HepG2 (cell line): ENCODE measurements at regions not wholly inside any gene's neighbourhood (a gene's known extent, or its start where the extent isn't known, plus 50 kb on each side); places are given as distances from the start of the nearest gene placed in this dataset.

ENCODE experiments used
- ATAC-seq: fragments of 200-7000 bp; cut with Tn5 transposase; 3 replicates; pipeline ENCODE4 v1.9.1; 2020; ENCODE audit warnings: mild to moderate bottlenecking, moderate library complexity
- BruUV-seq: library from RNA; stranded (reverse); fragments of 400-500 nt; replicated peaks from 2 replicates; lab custom pipeline; 2021; lab: Mats Ljungman, UMichigan
- CTCF ChIA-PET: fragments of 300-600 bp; formaldehyde crosslinking; extraction: SDS; loops from one replicate; lab custom pipeline; 2021; ENCODE audit warnings: low total read pairs, inconsistent platforms, low intra/inter-chr PET ratio; lab: Yijun Ruan, JAX
- POLR2A ChIA-PET: fragments of 350-600 bp; sonication (Branson Sonifier 250); formaldehyde crosslinking; loops from one replicate; lab custom pipeline; 2020; ENCODE audit warnings: antibody characterized with exemption, inconsistent platforms; lab: Yijun Ruan, JAX
- DNase-seq: peaks from one replicate; pipeline ENCODE4 v3.0.0-alpha.2; 2015; ENCODE audit warnings: low spot score
- FAIRE-seq: peaks from 3 replicates; lab custom pipeline; 2011; peaks lifted over from hg19 to GRCh38; lab: Jason Lieb, UNC
- H2AFZ ChIP-seq: one replicate; pipeline ENCODE4 v1.6.1; 2011; ENCODE audit warnings: low read length, inconsistent platforms
- H3K27ac ChIP-seq: fragments of 300-600 bp; 3 replicates; pipeline ENCODE4 v1.8.0; 2011; ENCODE audit warnings: mixed run types, mild to moderate bottlenecking, mixed read lengths, low read length, inconsistent platforms; ENCODE audit not compliant: insufficient read depth; ENCODE audit errors: extremely low read length
- H3K27me3 ChIP-seq, 2 experiments: fragments of 200-600 bp in 1 of 2; 2 replicates in 1 of 2; 3 replicates in 1 of 2; pipeline versions ENCODE4 v1.6.0 to v1.8.0; 2011; ENCODE audit warnings: low read length in 2 of 2, mild to moderate bottlenecking in 2 of 2, moderate library complexity in 2 of 2, inconsistent platforms in 1 of 2; ENCODE audit not compliant: insufficient read depth in 2 of 2, control insufficient read depth in 1 of 2
- H3K36me3 ChIP-seq, 2 experiments: fragments of 200-600 bp in 1 of 2; replicated peaks in 1 of 2; 2 replicates in 1 of 2; 3 replicates in 1 of 2; pipeline versions ENCODE4 v1.5.1 to v1.8.0; 2011; ENCODE audit warnings: low read length in 2 of 2, inconsistent platforms in 1 of 2; ENCODE audit not compliant: insufficient read depth in 2 of 2, control insufficient read depth in 1 of 2
- H3K4me1 ChIP-seq: 2 replicates; pipeline ENCODE4 v1.5.1; 2012; ENCODE audit warnings: low read length, inconsistent platforms; ENCODE audit not compliant: insufficient read depth
- H3K4me2 ChIP-seq: 2 replicates; pipeline ENCODE4 v1.6.0; 2011; ENCODE audit warnings: low read depth, low read length, inconsistent platforms
- H3K4me3 ChIP-seq, 3 experiments: fragments of 200-600 bp in 1 of 3; sonication (generic), shearing (Covaris generic) in 1 of 3; replicated peaks in 1 of 3; 2 replicates each; pipeline ENCODE4 v1.5.1; 2011 to 2016; ENCODE audit warnings: low read length in 3 of 3, inconsistent platforms in 2 of 3, low read depth in 2 of 3, mild to moderate bottlenecking in 2 of 3, control low read depth in 1 of 3, mixed read lengths in 1 of 3; ENCODE audit not compliant: insufficient read depth in 1 of 3
- H3K79me2 ChIP-seq: one replicate; pipeline ENCODE4 v1.6.1; 2011; ENCODE audit warnings: low read length, inconsistent platforms; ENCODE audit not compliant: insufficient read depth
- H3K9ac ChIP-seq: 2 replicates; pipeline ENCODE4 v1.6.0; 2011; ENCODE audit warnings: mild to moderate bottlenecking, low read depth, low read length, inconsistent platforms; ENCODE audit not compliant: insufficient read depth
- H3K9me3 ChIP-seq: 2 replicates; pipeline ENCODE4 v1.5.1; 2012; ENCODE audit warnings: mild to moderate bottlenecking, low read length
- H4K20me1 ChIP-seq: 2 replicates; pipeline ENCODE4 v1.6.0; 2011; ENCODE audit warnings: inconsistent platforms, mild to moderate bottlenecking, low read length, moderate library complexity; ENCODE audit not compliant: insufficient read depth
- HHEX ChIP-seq: IDR thresholded peaks from 2 replicates; pipeline ENCODE4 v1.6.1; 2016; ENCODE audit warnings: control low read depth
- HNRNPUL1 ChIP-seq: fragments of 200-400 bp; formaldehyde crosslinking; IDR thresholded peaks from 2 replicates; pipeline ENCODE4 v1.6.1; 2017; ENCODE audit warnings: low read depth, mild to moderate bottlenecking, low read length, moderate library complexity
- MTERF4 ChIP-seq: sonication (generic); formaldehyde crosslinking; IDR thresholded peaks from 2 replicates; pipeline ENCODE4 v1.8.0; 2023; ENCODE audit warnings: mild to moderate bottlenecking, missing genetic modification reagents
- PHF21A ChIP-seq: sonication (generic); formaldehyde crosslinking; IDR thresholded peaks from 2 replicates; pipeline ENCODE4 v1.5.0; 2020; ENCODE audit warnings: mild to moderate bottlenecking, missing genetic modification reagents
- SAP130 ChIP-seq: IDR thresholded peaks from 2 replicates; pipeline ENCODE4 v1.6.1; 2016; ENCODE audit warnings: low read depth
- SNAI1 ChIP-seq: sonication (generic); formaldehyde crosslinking; IDR thresholded peaks from 2 replicates; pipeline ENCODE4 v1.5.0; 2020; ENCODE audit warnings: mild to moderate bottlenecking, missing genetic modification reagents, borderline replicate concordance
- TCF7L2 ChIP-seq: IDR thresholded peaks from 2 replicates; pipeline ENCODE4 v1.6.1; 2011; ENCODE audit warnings: mild to moderate bottlenecking, low read depth, low read length, moderate library complexity
- U2AF1 ChIP-seq: fragments of 200-400 bp; formaldehyde crosslinking; optimal IDR thresholded peaks from 2 replicates; pipeline ENCODE3; 2017; ENCODE audit warnings: mild to moderate bottlenecking, low read depth, low read length
- ZBTB37 ChIP-seq: sonication (generic); formaldehyde crosslinking; IDR thresholded peaks from 2 replicates; pipeline ENCODE4 v1.4.0; 2020; ENCODE audit warnings: mild to moderate bottlenecking, missing genetic modification reagents
- ZMAT5 ChIP-seq: sonication (generic); formaldehyde crosslinking; IDR thresholded peaks from 2 replicates; pipeline ENCODE4 v1.5.0; 2020; ENCODE audit warnings: mild to moderate bottlenecking, low read depth, missing genetic modification reagents, borderline replicate concordance
- ZNF253 ChIP-seq: sonication (generic); formaldehyde crosslinking; IDR thresholded peaks from 2 replicates; pipeline ENCODE4 v1.8.0; 2022; ENCODE audit warnings: mild to moderate bottlenecking, missing genetic modification reagents, borderline replicate concordance
- ZNF414 ChIP-seq: sonication (generic); formaldehyde crosslinking; IDR thresholded peaks from 2 replicates; pipeline ENCODE4 v1.5.0; 2020; ENCODE audit warnings: missing genetic modification reagents
- ZNF605 ChIP-seq: sonication (generic); formaldehyde crosslinking; IDR thresholded peaks from 2 replicates; pipeline ENCODE4 v1.8.0; 2022; ENCODE audit warnings: mild to moderate bottlenecking, missing genetic modification reagents
- ZNF800 ChIP-seq: sonication (generic); formaldehyde crosslinking; IDR thresholded peaks from 2 replicates; pipeline ENCODE4 v1.4.0; 2020; ENCODE audit warnings: missing genetic modification reagents
- WGBS: methylation state at CpG from one replicate; pipeline ENCODE4 v1.1.6; 2017; ENCODE audit warnings: low lambda C conversion rate; 5-methylcytosine and 5-hydroxymethylcytosine counted together
- in situ Hi-C: cut with HindIII; loops from 2 replicates; pipeline ENCODE4 v1.10.0; 2017; ENCODE audit warnings: low pct_unique_long_range_greater_than_20kb; ENCODE audit not compliant: extremely low pct_ligation_motif_present
- intact Hi-C: fragments of 100-400 bp; cut with micrococcal nuclease; formaldehyde crosslinking; loops from one replicate; pipeline ENCODE4 v1.10.0; 2022; ENCODE audit not compliant: unreplicated experiment

GRCh38 chr6:1136415-1136774 lies 175.5 kb upstream of the FOXQ1 start:
- Histone ChIP-seq H3K36me3 (no peaks in the 10 kb centered on the region), H3K9me3 (peaks cover 6% of the 10 kb centered on the region), H2AFZ (no peak overlapping the region), H3K79me2 (no peaks in the 10 kb centered on the region), H4K20me1 (no peaks in the 10 kb centered on the region), H3K4me1 (peaks cover 20% of the 10 kb centered on the region), H3K4me2 (no peak overlapping the region), H3K4me3 (no peak overlapping the region), H3K27ac (no peak overlapping the region), H3K9ac (no peak overlapping the region), H3K27me3 (no peaks in the 10 kb centered on the region)
- no TSS peak for BruUV-seq
- no peak for TF ChIP-seq HHEX (CRISPR knock-in tag)
- no peak for TF ChIP-seq ZNF414 (CRISPR knock-in tag)
- TF ChIP-seq PHF21A (CRISPR knock-in tag) = no peak
- TF ChIP-seq SAP130 (CRISPR knock-in tag) = no peak
- TF ChIP-seq ZMAT5 (CRISPR knock-in tag) = no peak
- TF ChIP-seq MTERF4 (CRISPR knock-in tag) = no peak
- no peak for TF ChIP-seq U2AF1
- no peak for TF ChIP-seq ZBTB37 (CRISPR knock-in tag)
- no peak for TF ChIP-seq TCF7L2
- no peak for TF ChIP-seq ZNF800 (CRISPR knock-in tag)
- TF ChIP-seq ZNF253 (CRISPR knock-in tag) = no peak
- TF ChIP-seq ZNF605 (CRISPR knock-in tag) = no peak
- TF ChIP-seq HNRNPUL1 = no peak
- TF ChIP-seq SNAI1 (CRISPR knock-in tag) = no peak
- DNase-seq (no peak), FAIRE-seq (no peak), ATAC-seq (no peak)
- ChIA-PET CTCF (no interaction called here), POLR2A (no interaction called here)
- intact Hi-C loops (no loop called here), in situ Hi-C loops (no loop called here)
- WGBS = 91% methylated on average over 10 of the region's 10 CpGs
